Immature natural killer cell (primary cell): ENCODE measurements at regions not wholly inside any gene's neighbourhood (a gene's known extent, or its start where the extent isn't known, plus 50 kb on each side); places are given as distances from the start of the nearest gene placed in this dataset.

Experiments used
- DNase-seq, 3 donors: peaks; one replicate each; pipeline ENCODE4 v3.0.0; 2022; ENCODE audit warnings: mixed read lengths in 1 of 3
- H3K27ac Mint-ChIP-seq, 6 donors: one replicate each; pipeline ENCODE4 v1.8.0; 2020; ENCODE audit warnings: mixed read lengths in 6 of 6, mild to moderate bottlenecking in 5 of 6, inconsistent platforms in 4 of 6, moderate library complexity in 3 of 6
- H3K27me3 Mint-ChIP-seq, 3 donors: one replicate each; pipeline ENCODE4 v1.8.0; 2020 to 2021; ENCODE audit warnings: low read depth in 3 of 3, mild to moderate bottlenecking in 3 of 3, mixed read lengths in 3 of 3, moderate library complexity in 3 of 3, inconsistent platforms in 1 of 3
- H3K36me3 Mint-ChIP-seq, 3 donors: one replicate each; pipeline ENCODE4 v1.8.0; 2020; ENCODE audit warnings: mixed read lengths in 3 of 3, inconsistent platforms in 2 of 3, mild to moderate bottlenecking in 2 of 3
- H3K4me1 Mint-ChIP-seq, 2 donors: one replicate each; pipeline ENCODE4 v1.8.0; 2020; ENCODE audit warnings: inconsistent platforms in 2 of 2, mild to moderate bottlenecking in 2 of 2, mixed read lengths in 2 of 2, moderate library complexity in 1 of 2
- H3K4me3 Mint-ChIP-seq, 5 donors: one replicate each; pipeline ENCODE4 v1.8.0; 2020; ENCODE audit warnings: mild to moderate bottlenecking in 5 of 5, mixed read lengths in 5 of 5, inconsistent platforms in 3 of 5, moderate library complexity in 3 of 5
- H3K9me3 Mint-ChIP-seq, 6 donors: one replicate each; pipeline ENCODE4 v1.8.0; 2020; ENCODE audit warnings: mild to moderate bottlenecking in 6 of 6, mixed read lengths in 6 of 6, inconsistent platforms in 4 of 6, moderate library complexity in 3 of 6

- no peak for DNase-seq
- Mint-ChIP-seq H3K9me3 (no peaks in the 10 kb centered on the region), H3K4me3 (no peak overlapping the region), H3K36me3 (no peaks in the 10 kb centered on the region), H3K4me1 (no peaks in the 10 kb centered on the region), H3K27me3 (peaks cover 0 to 2% (median 0%) of the 10 kb centered on the region in 3 donors), H3K27ac (no peak overlapping the region)
These were observed 113.7 kb upstream of the DHX40 start for GRCh38 chr17:59451706-59452105.

GRCh38 chr17:59454633-59455105, 110.7 kb upstream of the DHX40 start:
- no peak for DNase-seq
- Mint-ChIP-seq H3K27ac (no peak overlapping the region), H3K9me3 (no peaks in the 10 kb centered on the region), H3K36me3 (no peaks in the 10 kb centered on the region), H3K4me3 (no peak overlapping the region), H3K27me3 (no peaks in the 10 kb centered on the region), H3K4me1 (no peaks in the 10 kb centered on the region)

GRCh38 chr17:59456428-59456827, 109.0 kb upstream of the DHX40 start:
- Mint-ChIP-seq H3K27ac (no peak overlapping the region), H3K36me3 (no peaks in the 10 kb centered on the region), H3K27me3 (no peaks in the 10 kb centered on the region), H3K4me1 (no peaks in the 10 kb centered on the region), H3K9me3 (no peaks in the 10 kb centered on the region), H3K4me3 (no peak overlapping the region)
- DNase-seq: no peak

GRCh38 chr17:59456923-59457615, 108.3 kb upstream of the DHX40 start:
- DNase-seq: no peak
- H3K27me3 Mint-ChIP-seq: peaks cover 0 to 2% (median 0%) of the 10 kb centered on the region in 3 donors
- no peak overlapping the region for H3K4me3 Mint-ChIP-seq
- H3K9me3 Mint-ChIP-seq: no peaks in the 10 kb centered on the region
- no peak overlapping the region for H3K27ac Mint-ChIP-seq
- no peaks in the 10 kb centered on the region for H3K36me3 Mint-ChIP-seq
- H3K4me1 Mint-ChIP-seq: no peaks in the 10 kb centered on the region

GRCh38 chr17:59462385-59462784, 103.0 kb upstream of the DHX40 start:
- no peak for DNase-seq
- H3K9me3 Mint-ChIP-seq: no peaks in the 10 kb centered on the region
- H3K27ac Mint-ChIP-seq: no peak overlapping the region
- peaks cover 2 to 7% (median 2%) of the 10 kb centered on the region in 3 donors for H3K27me3 Mint-ChIP-seq
- H3K4me1 Mint-ChIP-seq: peaks cover 4 to 7% of the 10 kb centered on the region in 2 donors
- H3K4me3 Mint-ChIP-seq: no peak overlapping the region
- H3K36me3 Mint-ChIP-seq: no peaks in the 10 kb centered on the region

- Mint-ChIP-seq H3K27ac (no peak overlapping the region), H3K4me3 (no peak overlapping the region), H3K9me3 (no peaks in the 10 kb centered on the region), H3K27me3 (peaks cover 4 to 16% (median 4%) of the 10 kb centered on the region in 3 donors), H3K36me3 (no peaks in the 10 kb centered on the region), H3K4me1 (peaks cover 23 to 25% of the 10 kb centered on the region in 2 donors)
- DNase-seq: no peak
These were observed 101.2 kb upstream of the DHX40 start for GRCh38 chr17:59464246-59464645.

- Mint-ChIP-seq H3K27ac (peak overlapping the region in 1 of 6 donors; percentile 11), H3K36me3 (no peaks in the 10 kb centered on the region), H3K27me3 (peaks cover 4 to 19% (median 4%) of the 10 kb centered on the region in 3 donors), H3K4me1 (peaks cover 33 to 35% of the 10 kb centered on the region in 2 donors), H3K4me3 (no peak overlapping the region), H3K9me3 (no peaks in the 10 kb centered on the region)
- DNase-seq: no peak
These were observed 99.5 kb upstream of the DHX40 start for GRCh38 chr17:59465949-59466307.

- DNase-seq: no peak
- Mint-ChIP-seq H3K4me1 (peaks cover 33 to 36% of the 10 kb centered on the region in 2 donors), H3K9me3 (no peaks in the 10 kb centered on the region), H3K27ac (no peak overlapping the region), H3K27me3 (peaks cover 2 to 21% (median 8%) of the 10 kb centered on the region in 3 donors), H3K4me3 (peak overlapping the region in 1 of 5 donors; percentile 86), H3K36me3 (no peaks in the 10 kb centered on the region)
These were observed 98.2 kb upstream of the DHX40 start for GRCh38 chr17:59466946-59467801.

GRCh38 chr17:59469786-59470485, 95.5 kb upstream of the DHX40 start:
- Mint-ChIP-seq H3K36me3 (no peaks in the 10 kb centered on the region), H3K4me1 (peaks cover 33 to 36% of the 10 kb centered on the region in 2 donors), H3K27ac (peak overlapping the region in 2 of 6 donors; percentile 21 to 66), H3K27me3 (peaks cover 2 to 16% (median 6%) of the 10 kb centered on the region in 3 donors), H3K9me3 (no peaks in the 10 kb centered on the region), H3K4me3 (peak overlapping the region in 3 of 5 donors; percentile 19 to 86 (median 81))
- DNase-seq: no peak

- DNase-seq: no peak
- Mint-ChIP-seq H3K36me3 (no peaks in the 10 kb centered on the region), H3K4me3 (no peak overlapping the region), H3K9me3 (no peaks in the 10 kb centered on the region), H3K4me1 (peaks cover 33 to 36% of the 10 kb centered on the region in 2 donors), H3K27ac (no peak overlapping the region), H3K27me3 (peaks cover 2 to 16% (median 6%) of the 10 kb centered on the region in 3 donors)
These were observed 94.6 kb upstream of the DHX40 start for GRCh38 chr17:59470624-59471297.

GRCh38 chr17:59476413-59476812, 89.0 kb upstream of the DHX40 start:
- Mint-ChIP-seq H3K27ac (no peak overlapping the region), H3K4me3 (no peak overlapping the region), H3K27me3 (peaks cover 0 to 2% (median under 1%) of the 10 kb centered on the region in 3 donors), H3K36me3 (no peaks in the 10 kb centered on the region), H3K4me1 (no peaks in the 10 kb centered on the region), H3K9me3 (no peaks in the 10 kb centered on the region)
- no peak for DNase-seq

GRCh38 chr17:59479141-59479540, 86.3 kb upstream of the DHX40 start:
- Mint-ChIP-seq H3K4me1 (peaks cover 7 to 9% of the 10 kb centered on the region in 2 donors), H3K4me3 (no peak overlapping the region), H3K27ac (no peak overlapping the region), H3K27me3 (peaks cover 2 to 7% (median 2%) of the 10 kb centered on the region in 3 donors), H3K36me3 (peaks cover 0 to 4% (median 0%) of the 10 kb centered on the region in 3 donors), H3K9me3 (no peaks in the 10 kb centered on the region)
- no peak for DNase-seq

GRCh38 chr17:59483860-59484259, 81.5 kb upstream of the DHX40 start:
- Mint-ChIP-seq H3K27me3 (peaks cover 2 to 9% (median 2%) of the 10 kb centered on the region in 3 donors), H3K27ac (peak overlapping the region in 1 of 6 donors; percentile 26), H3K4me3 (peak overlapping the region; percentile 33 to 56 (median 48)), H3K4me1 (peaks cover 8 to 12% of the 10 kb centered on the region in 2 donors), H3K9me3 (no peaks in the 10 kb centered on the region), H3K36me3 (peaks cover 0 to 4% (median 0%) of the 10 kb centered on the region in 3 donors)
- no peak for DNase-seq
